ENCODE measurements at regions not wholly inside any gene's neighbourhood (a gene's known extent, or its start where the extent isn't known, plus 50 kb on each side); places are given as distances from the start of the nearest gene placed in this dataset.

GRCh38 chr4:35950442-35950841, 293.9 kb downstream of the ARAP2 start:
- no peak overlapping the region for H3K9ac ChIP-seq (ENCODE audit: low read depth, low read length)
- H3K27me3 ChIP-seq (ENCODE audit: control insufficient read depth, insufficient read depth, low read length): no peaks in the 10 kb centered on the region
- no peaks in the 10 kb centered on the region for H3K4me1 ChIP-seq (ENCODE audit: control insufficient read depth, insufficient read depth, low read length)
- no peaks in the 10 kb centered on the region for H3K36me3 ChIP-seq (ENCODE audit: control insufficient read depth, insufficient read depth, low read length)
- H3K4me3 ChIP-seq (ENCODE audit: low read depth, low read length): no peak overlapping the region
- no peaks in the 10 kb centered on the region for H3K9me3 ChIP-seq (ENCODE audit: control insufficient read depth, insufficient read depth, low read length)

GRCh38 chr4:35952751-35953150, 291.6 kb downstream of the ARAP2 start:
- Histone ChIP-seq H3K9ac (ENCODE audit: low read depth, low read length) (no peak overlapping the region), H3K9me3 (ENCODE audit: control insufficient read depth, insufficient read depth, low read length) (no peaks in the 10 kb centered on the region), H3K36me3 (ENCODE audit: control insufficient read depth, insufficient read depth, low read length) (no peaks in the 10 kb centered on the region), H3K4me1 (ENCODE audit: control insufficient read depth, insufficient read depth, low read length) (no peaks in the 10 kb centered on the region), H3K27me3 (ENCODE audit: control insufficient read depth, insufficient read depth, low read length) (no peaks in the 10 kb centered on the region), H3K4me3 (ENCODE audit: low read depth, low read length) (no peak overlapping the region)

- H3K4me3 ChIP-seq (ENCODE audit: low read depth, low read length): no peak overlapping the region
- no peaks in the 10 kb centered on the region for H3K27me3 ChIP-seq (ENCODE audit: control insufficient read depth, insufficient read depth, low read length)
Measured at GRCh38 chr4:35963383-35963782, 280.9 kb downstream of the ARAP2 start.

GRCh38 chr4:35963974-35964515, 280.3 kb downstream of the ARAP2 start:
- H3K4me3 ChIP-seq (ENCODE audit: low read depth, low read length): no peak overlapping the region
- no peaks in the 10 kb centered on the region for H3K27me3 ChIP-seq (ENCODE audit: control insufficient read depth, insufficient read depth, low read length)
- H3K36me3 ChIP-seq (ENCODE audit: control insufficient read depth, insufficient read depth, low read length): no peaks in the 10 kb centered on the region
- H3K4me1 ChIP-seq (ENCODE audit: control insufficient read depth, insufficient read depth, low read length): no peaks in the 10 kb centered on the region
- no peak overlapping the region for H3K9ac ChIP-seq (ENCODE audit: low read depth, low read length)
- no peaks in the 10 kb centered on the region for H3K9me3 ChIP-seq (ENCODE audit: control insufficient read depth, insufficient read depth, low read length)

More at GRCh38 chr4:35963383-35963782, 280.9 kb downstream of the ARAP2 start:
- no peaks in the 10 kb centered on the region for H3K9me3 ChIP-seq (ENCODE audit: control insufficient read depth, insufficient read depth, low read length)
- no peak overlapping the region for H3K9ac ChIP-seq (ENCODE audit: low read depth, low read length)
- H3K36me3 ChIP-seq (ENCODE audit: control insufficient read depth, insufficient read depth, low read length): no peaks in the 10 kb centered on the region
- no peaks in the 10 kb centered on the region for H3K4me1 ChIP-seq (ENCODE audit: control insufficient read depth, insufficient read depth, low read length)

- H3K9ac ChIP-seq (ENCODE audit: low read depth, low read length): no peak overlapping the region
Measured at GRCh38 chr4:35965300-35965699, 279.0 kb downstream of the ARAP2 start.

GRCh38 chr4:35966566-35966965, 277.7 kb downstream of the ARAP2 start:
- Histone ChIP-seq H3K9ac (ENCODE audit: low read depth, low read length) (no peak overlapping the region), H3K4me1 (ENCODE audit: control insufficient read depth, insufficient read depth, low read length) (no peaks in the 10 kb centered on the region), H3K9me3 (ENCODE audit: control insufficient read depth, insufficient read depth, low read length) (no peaks in the 10 kb centered on the region), H3K27me3 (ENCODE audit: control insufficient read depth, insufficient read depth, low read length) (no peaks in the 10 kb centered on the region), H3K36me3 (ENCODE audit: control insufficient read depth, insufficient read depth, low read length) (no peaks in the 10 kb centered on the region), H3K4me3 (ENCODE audit: low read depth, low read length) (no peak overlapping the region)

More at GRCh38 chr4:35965300-35965699, 279.0 kb downstream of the ARAP2 start:
- no peaks in the 10 kb centered on the region for H3K9me3 ChIP-seq (ENCODE audit: control insufficient read depth, insufficient read depth, low read length)
- no peak overlapping the region for H3K4me3 ChIP-seq (ENCODE audit: low read depth, low read length)
- H3K4me1 ChIP-seq (ENCODE audit: control insufficient read depth, insufficient read depth, low read length): no peaks in the 10 kb centered on the region
- H3K36me3 ChIP-seq (ENCODE audit: control insufficient read depth, insufficient read depth, low read length): no peaks in the 10 kb centered on the region
- H3K27me3 ChIP-seq (ENCODE audit: control insufficient read depth, insufficient read depth, low read length): no peaks in the 10 kb centered on the region

GRCh38 chr4:35970366-35970960, 273.9 kb downstream of the ARAP2 start:
- no peak overlapping the region for H3K4me3 ChIP-seq (ENCODE audit: low read depth, low read length)
- no peaks in the 10 kb centered on the region for H3K36me3 ChIP-seq (ENCODE audit: control insufficient read depth, insufficient read depth, low read length)
- H3K9ac ChIP-seq (ENCODE audit: low read depth, low read length): no peak overlapping the region
- no peaks in the 10 kb centered on the region for H3K9me3 ChIP-seq (ENCODE audit: control insufficient read depth, insufficient read depth, low read length)
- no peaks in the 10 kb centered on the region for H3K27me3 ChIP-seq (ENCODE audit: control insufficient read depth, insufficient read depth, low read length)
- H3K4me1 ChIP-seq (ENCODE audit: control insufficient read depth, insufficient read depth, low read length): no peaks in the 10 kb centered on the region

GRCh38 chr4:35972814-35973213, 271.5 kb downstream of the ARAP2 start:
- no peak overlapping the region for H3K4me3 ChIP-seq (ENCODE audit: low read depth, low read length)
- no peaks in the 10 kb centered on the region for H3K27me3 ChIP-seq (ENCODE audit: control insufficient read depth, insufficient read depth, low read length)
- H3K4me1 ChIP-seq (ENCODE audit: control insufficient read depth, insufficient read depth, low read length): no peaks in the 10 kb centered on the region
- H3K36me3 ChIP-seq (ENCODE audit: control insufficient read depth, insufficient read depth, low read length): no peaks in the 10 kb centered on the region
- no peaks in the 10 kb centered on the region for H3K9me3 ChIP-seq (ENCODE audit: control insufficient read depth, insufficient read depth, low read length)
- no peak overlapping the region for H3K9ac ChIP-seq (ENCODE audit: low read depth, low read length)

- no peak overlapping the region for H3K4me3 ChIP-seq (ENCODE audit: low read depth, low read length)
- no peaks in the 10 kb centered on the region for H3K9me3 ChIP-seq (ENCODE audit: control insufficient read depth, insufficient read depth, low read length)
- no peaks in the 10 kb centered on the region for H3K27me3 ChIP-seq (ENCODE audit: control insufficient read depth, insufficient read depth, low read length)
- H3K36me3 ChIP-seq (ENCODE audit: control insufficient read depth, insufficient read depth, low read length): no peaks in the 10 kb centered on the region
- no peak overlapping the region for H3K9ac ChIP-seq (ENCODE audit: low read depth, low read length)
- H3K4me1 ChIP-seq (ENCODE audit: control insufficient read depth, insufficient read depth, low read length): no peaks in the 10 kb centered on the region
Measured at GRCh38 chr4:35975617-35976355, 268.5 kb downstream of the ARAP2 start.

- no peak overlapping the region for H3K4me3 ChIP-seq (ENCODE audit: low read depth, low read length)
- H3K27me3 ChIP-seq (ENCODE audit: control insufficient read depth, insufficient read depth, low read length): no peaks in the 10 kb centered on the region
- H3K4me1 ChIP-seq (ENCODE audit: control insufficient read depth, insufficient read depth, low read length): no peaks in the 10 kb centered on the region
- no peaks in the 10 kb centered on the region for H3K36me3 ChIP-seq (ENCODE audit: control insufficient read depth, insufficient read depth, low read length)
- H3K9ac ChIP-seq (ENCODE audit: low read depth, low read length): no peak overlapping the region
- H3K9me3 ChIP-seq (ENCODE audit: control insufficient read depth, insufficient read depth, low read length): no peaks in the 10 kb centered on the region
Measured at GRCh38 chr4:35978551-35978950, 265.8 kb downstream of the ARAP2 start.

GRCh38 chr4:35982318-35982717, 262.0 kb downstream of the ARAP2 start:
- Histone ChIP-seq H3K9me3 (ENCODE audit: control insufficient read depth, insufficient read depth, low read length) (no peaks in the 10 kb centered on the region), H3K36me3 (ENCODE audit: control insufficient read depth, insufficient read depth, low read length) (no peaks in the 10 kb centered on the region), H3K27me3 (ENCODE audit: control insufficient read depth, insufficient read depth, low read length) (no peaks in the 10 kb centered on the region), H3K9ac (ENCODE audit: low read depth, low read length) (no peak overlapping the region), H3K4me3 (ENCODE audit: low read depth, low read length) (no peak overlapping the region), H3K4me1 (ENCODE audit: control insufficient read depth, insufficient read depth, low read length) (no peaks in the 10 kb centered on the region)

- Histone ChIP-seq H3K27me3 (ENCODE audit: control insufficient read depth, insufficient read depth, low read length) (no peaks in the 10 kb centered on the region), H3K9ac (ENCODE audit: low read depth, low read length) (no peak overlapping the region), H3K4me1 (ENCODE audit: control insufficient read depth, insufficient read depth, low read length) (no peaks in the 10 kb centered on the region), H3K4me3 (ENCODE audit: low read depth, low read length) (no peak overlapping the region), H3K9me3 (ENCODE audit: control insufficient read depth, insufficient read depth, low read length) (no peaks in the 10 kb centered on the region), H3K36me3 (ENCODE audit: control insufficient read depth, insufficient read depth, low read length) (no peaks in the 10 kb centered on the region)
Measured at GRCh38 chr4:35986537-35986936, 257.8 kb downstream of the ARAP2 start.
